Activated CD4-positive, alpha-beta T cell treated with anti-CD3 and anti-CD28 coated beads, Interleukin-2, amount 50 U/mL, for 16 hours (primary cell): ENCODE measurements at regions not wholly inside any gene's neighbourhood (a gene's known extent, or its start where the extent isn't known, plus 50 kb on each side); places are given as distances from the start of the nearest gene placed in this dataset.

Experiments
- DNase-seq: peaks from one replicate; pipeline ENCODE4 v3.0.0-alpha.2; 2020

- DNase-seq, result peak; percentile 50
These were observed 150.0 kb upstream of the HHIP start for GRCh38 chr4:144495944-144496343.

- DNase-seq, result peak; percentile 46
These were observed 146.2 kb upstream of the HHIP start for GRCh38 chr4:144499777-144500176.

GRCh38 chr4:144501231-144501780 lies 144.7 kb upstream of the HHIP start:
- DNase-seq, result no peak

GRCh38 chr4:144504883-144505282 lies 141.1 kb upstream of the HHIP start:
- no peak for DNase-seq

- DNase-seq, result no peak
These were observed 138.4 kb upstream of the HHIP start for GRCh38 chr4:144507311-144508101.

- DNase-seq, result no peak
These were observed 136.6 kb upstream of the HHIP start for GRCh38 chr4:144509088-144510015.

- DNase-seq, result no peak
These were observed 131.2 kb upstream of the HHIP start for GRCh38 chr4:144514736-144515135.

- no peak for DNase-seq
These were observed 127.6 kb upstream of the HHIP start for GRCh38 chr4:144518181-144518895.

GRCh38 chr4:144531841-144532240 lies 114.1 kb upstream of the HHIP start:
- DNase-seq, result no peak

GRCh38 chr4:144547678-144548298 lies 98.2 kb upstream of the HHIP start:
- DNase-seq, result no peak

- no peak for DNase-seq
These were observed 89.3 kb upstream of the HHIP start for GRCh38 chr4:144556636-144557035.

GRCh38 chr4:144557404-144557803 lies 88.6 kb upstream of the HHIP start:
- no peak for DNase-seq

- no peak for DNase-seq
These were observed 83.8 kb upstream of the HHIP start for GRCh38 chr4:144562019-144562705.

GRCh38 chr4:144564358-144564757 lies 81.6 kb upstream of the HHIP start:
- no peak for DNase-seq

GRCh38 chr4:144565527-144566195 lies 80.3 kb upstream of the HHIP start:
- no peak for DNase-seq

GRCh38 chr4:144572660-144573059 lies 73.3 kb upstream of the HHIP start:
- no peak for DNase-seq

- no peak for DNase-seq
These were observed 72.0 kb upstream of the HHIP start for GRCh38 chr4:144574000-144574399.

- DNase-seq, result no peak
These were observed 71.4 kb upstream of the HHIP start for GRCh38 chr4:144574509-144574908.

GRCh38 chr4:144575181-144575580 lies 70.8 kb upstream of the HHIP start:
- no peak for DNase-seq

- no peak for DNase-seq
These were observed 67.3 kb upstream of the HHIP start for GRCh38 chr4:144578681-144579080.

- no peak for DNase-seq
These were observed 66.4 kb upstream of the HHIP start for GRCh38 chr4:144579411-144580030.
